HG02970 (cell line): ENCODE measurements at regions not wholly inside any gene's neighbourhood (a gene's known extent, or its start where the extent isn't known, plus 50 kb on each side); places are given as distances from the start of the nearest gene placed in this dataset.

Experiments used
- ATAC-seq: cut with Tn5 transposase; IDR thresholded peaks from one replicate; pipeline ENCODE4 v1.9.1; 2021; ENCODE audit warnings: mild to moderate bottlenecking, moderate library complexity, moderate number of reproducible peaks; ENCODE audit not compliant: unreplicated experiment, low FRiP score

DNA sequence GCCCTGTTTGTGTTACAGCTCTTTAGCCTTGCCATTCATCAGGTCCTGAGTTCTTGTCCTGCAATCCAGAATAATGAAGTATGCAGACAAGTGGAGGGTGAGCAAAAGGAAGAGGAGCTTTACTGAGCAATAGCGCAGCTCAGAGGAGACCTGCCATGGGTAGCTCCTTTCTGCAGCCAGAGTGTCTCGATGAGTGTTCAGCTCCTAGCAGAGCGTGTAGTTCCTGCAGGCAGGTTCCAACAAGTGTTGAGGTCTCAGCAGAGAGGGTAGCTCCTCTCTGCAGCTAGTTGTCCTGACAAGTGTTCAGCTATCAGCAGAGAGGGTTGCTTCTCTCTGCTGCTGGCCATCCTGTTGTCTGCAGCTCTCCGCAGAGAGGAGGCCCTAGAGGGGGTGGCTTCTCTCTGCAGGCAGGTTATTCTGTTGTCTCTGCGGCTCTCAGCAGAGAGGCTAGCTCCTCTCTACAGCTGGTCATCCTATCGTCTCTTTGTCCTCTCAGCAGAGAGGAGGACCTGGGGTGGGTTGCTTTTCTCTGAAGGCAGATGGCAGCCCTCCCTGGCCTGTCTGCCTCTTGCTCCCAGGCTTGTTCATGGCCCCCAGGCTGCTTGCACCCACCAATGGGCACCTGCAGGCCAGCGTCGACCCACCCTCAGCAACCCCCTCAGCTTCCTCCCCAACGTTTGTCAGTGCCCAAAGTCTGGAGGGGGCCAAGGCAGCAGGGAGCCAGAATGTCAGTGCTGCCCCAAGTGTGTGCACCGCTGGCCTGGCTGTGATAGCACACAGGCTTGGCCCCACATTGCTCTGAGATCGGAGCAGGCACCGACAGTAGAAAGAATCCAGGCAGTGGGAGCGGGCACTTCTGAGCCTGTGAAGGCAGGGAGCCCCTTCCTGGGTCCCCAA, 112.5 kb upstream of the RUNX3 start:
- ATAC-seq, result no peak

DNA sequence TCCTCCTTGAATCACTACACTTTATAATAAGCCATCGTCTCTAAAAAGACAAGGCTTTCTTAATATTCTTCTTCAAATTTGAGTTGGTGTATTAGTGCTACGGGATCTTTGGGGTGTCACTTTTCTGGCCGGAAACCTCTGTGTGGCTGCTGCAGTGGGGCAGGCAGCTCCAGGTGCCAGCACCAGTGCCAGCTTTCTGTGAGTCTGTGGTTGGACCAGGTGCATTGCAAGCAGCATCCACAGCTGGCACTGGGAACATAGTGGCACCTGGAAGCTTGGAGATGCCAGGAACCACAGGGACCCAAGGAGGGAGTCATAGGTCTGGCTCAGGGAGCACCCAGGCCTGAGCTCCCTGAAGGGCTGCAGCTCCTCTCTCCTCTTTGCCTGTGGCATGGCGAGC, 111.8 kb upstream of the RUNX3 start:
- no peak for ATAC-seq

DNA sequence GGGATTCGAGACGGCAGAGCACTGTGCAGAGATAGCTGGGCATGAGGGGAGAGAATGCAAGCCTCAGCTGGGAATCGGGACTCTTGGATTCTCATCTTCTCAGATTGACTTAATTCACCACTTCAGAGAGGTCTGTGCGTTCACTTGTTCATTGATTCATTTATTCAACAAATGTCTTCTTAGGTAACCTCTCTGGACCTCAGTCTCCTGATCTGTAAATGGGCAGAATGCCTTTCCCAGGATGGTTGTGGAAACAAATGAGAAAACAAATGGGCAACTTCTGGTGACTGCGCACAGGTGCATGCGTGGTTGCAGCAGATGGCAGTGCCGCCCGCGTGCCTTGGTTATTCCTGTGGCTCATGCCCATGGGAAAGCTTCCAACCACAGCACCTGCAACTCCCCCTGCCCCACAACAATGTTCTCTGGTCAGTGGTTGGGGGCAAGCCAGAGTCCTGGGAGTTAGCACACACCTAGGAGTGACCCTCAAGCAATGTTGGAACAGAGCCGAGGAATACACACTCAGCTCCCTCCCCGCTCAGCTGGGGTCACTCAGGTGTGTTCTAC, 110.1 kb upstream of the RUNX3 start:
- ATAC-seq, result no peak

DNA sequence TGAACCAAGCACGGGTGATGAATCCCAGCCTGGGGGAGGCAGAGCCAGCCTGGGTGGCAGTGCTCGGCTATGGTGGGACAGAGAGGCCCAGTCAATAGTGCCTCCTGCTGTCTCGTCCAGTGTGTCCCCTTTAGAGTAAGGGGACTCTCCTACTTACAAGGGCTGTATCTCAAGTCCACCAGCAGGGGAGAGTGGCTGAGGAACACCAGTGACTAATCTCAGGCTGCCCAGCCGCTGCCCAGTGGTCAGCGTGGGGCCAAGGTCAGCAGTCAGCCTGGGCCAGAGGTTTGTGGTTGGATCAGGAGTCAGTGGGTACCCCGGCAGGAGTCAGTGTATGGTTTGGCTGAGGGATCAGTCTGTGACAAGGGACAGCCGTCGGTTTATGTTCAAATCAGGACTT, 109.2 kb upstream of the RUNX3 start:
- no peak for ATAC-seq

DNA sequence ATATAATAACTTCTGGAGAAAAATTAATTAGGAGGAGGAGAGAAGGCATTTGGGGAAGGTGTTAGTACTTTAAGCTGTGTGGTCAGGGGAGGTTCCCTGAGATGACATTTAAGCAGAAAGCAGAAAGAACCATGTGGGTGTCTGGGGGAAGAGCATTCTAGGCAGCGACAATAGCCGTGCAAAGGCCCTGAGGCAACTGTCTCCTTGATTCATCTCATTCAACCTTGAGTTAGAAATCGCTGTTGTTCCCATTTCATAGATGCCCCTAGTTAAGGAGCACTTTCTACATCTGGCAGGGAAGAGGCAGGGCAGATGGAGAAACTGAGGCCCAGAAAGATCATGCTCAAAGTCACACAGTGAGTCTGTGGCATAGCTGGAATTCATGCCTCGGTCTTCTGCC, 108.6 kb upstream of the RUNX3 start:
- no peak for ATAC-seq

DNA sequence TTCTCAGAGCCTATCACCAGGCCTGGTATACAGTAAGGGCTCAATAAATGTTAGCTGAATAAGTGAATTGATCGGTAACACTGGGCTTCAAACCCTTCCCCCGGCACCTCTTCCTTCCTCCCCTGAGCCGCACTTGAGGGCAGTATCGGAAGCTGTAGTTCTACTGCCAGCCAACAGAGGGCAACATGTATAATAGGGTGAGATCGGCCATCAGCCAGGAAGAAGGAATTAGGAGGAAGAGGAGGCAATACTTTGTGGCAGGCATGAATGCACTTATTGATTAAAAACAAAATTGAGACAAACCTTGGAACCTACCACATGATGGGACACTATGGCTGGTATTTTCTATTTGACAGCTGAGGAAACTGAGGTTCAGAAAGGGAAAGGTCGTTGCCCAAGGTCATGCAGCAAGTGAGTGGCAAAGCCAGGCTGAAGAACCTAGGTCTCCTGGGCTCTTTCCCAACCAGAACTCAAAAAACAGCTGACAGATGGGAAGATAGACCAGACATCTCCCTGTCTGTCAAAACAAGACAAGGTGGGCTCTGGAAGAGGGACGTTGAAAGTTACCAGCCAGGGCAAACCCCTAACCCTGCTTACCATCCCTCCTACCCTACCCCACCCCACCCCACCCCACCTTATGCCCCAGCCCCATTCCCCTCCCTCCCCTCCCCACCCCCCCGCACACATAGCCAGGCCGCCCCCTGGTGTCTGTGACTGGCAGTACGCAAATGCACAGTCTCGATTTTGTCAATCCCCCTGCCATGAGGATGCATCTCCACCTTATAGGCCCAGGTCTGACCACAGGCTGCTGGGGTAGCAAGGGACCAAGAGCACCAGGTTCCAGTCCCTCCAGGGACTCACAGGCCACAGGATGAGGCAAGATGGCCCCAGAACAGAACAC, 107.3 kb upstream of the RUNX3 start:
- ATAC-seq, result no peak

DNA sequence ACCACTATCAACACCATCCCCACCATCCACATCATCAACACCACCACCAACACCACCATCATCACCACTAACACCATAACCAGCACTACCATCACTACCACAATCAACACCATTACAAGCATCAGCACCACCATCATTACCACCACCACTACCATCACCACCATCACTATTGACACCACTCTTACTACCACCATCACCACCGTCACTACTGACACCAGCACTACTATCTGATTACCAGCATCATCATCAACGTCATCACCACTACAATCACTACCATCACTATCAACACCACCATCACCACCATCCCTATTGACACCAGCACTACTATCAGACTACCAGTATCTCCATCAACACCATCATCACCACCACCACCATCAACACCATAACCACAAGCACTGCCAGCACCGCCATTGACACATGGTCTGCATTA, 106.1 kb upstream of the RUNX3 start:
- ATAC-seq, result no peak

DNA sequence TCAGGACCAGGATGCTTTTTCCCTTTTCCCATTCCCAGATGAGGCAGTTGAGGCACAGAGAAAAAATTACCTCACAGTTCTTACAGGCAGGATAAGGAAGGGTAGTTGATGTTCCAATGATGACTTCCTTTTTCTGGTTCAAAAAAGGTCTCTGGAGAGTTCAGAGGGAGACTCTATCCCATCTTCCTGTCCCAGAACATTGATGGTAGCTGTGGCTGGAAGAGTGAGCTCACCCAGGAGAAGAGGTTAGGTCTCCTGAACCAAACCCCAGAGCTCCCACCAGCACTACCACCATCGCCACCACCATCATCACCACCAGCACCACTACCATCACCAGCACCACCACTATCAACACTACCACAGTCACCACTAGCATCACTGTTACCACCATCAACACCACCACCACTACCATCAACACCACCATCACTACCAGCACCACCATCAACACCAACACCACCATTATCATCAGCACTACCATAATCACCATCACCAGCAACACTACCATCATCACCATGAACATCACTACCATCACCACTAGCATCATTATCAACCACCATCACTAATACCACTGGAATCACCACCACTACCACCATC, 105.5 kb upstream of the RUNX3 start:
- ATAC-seq, result no peak

DNA sequence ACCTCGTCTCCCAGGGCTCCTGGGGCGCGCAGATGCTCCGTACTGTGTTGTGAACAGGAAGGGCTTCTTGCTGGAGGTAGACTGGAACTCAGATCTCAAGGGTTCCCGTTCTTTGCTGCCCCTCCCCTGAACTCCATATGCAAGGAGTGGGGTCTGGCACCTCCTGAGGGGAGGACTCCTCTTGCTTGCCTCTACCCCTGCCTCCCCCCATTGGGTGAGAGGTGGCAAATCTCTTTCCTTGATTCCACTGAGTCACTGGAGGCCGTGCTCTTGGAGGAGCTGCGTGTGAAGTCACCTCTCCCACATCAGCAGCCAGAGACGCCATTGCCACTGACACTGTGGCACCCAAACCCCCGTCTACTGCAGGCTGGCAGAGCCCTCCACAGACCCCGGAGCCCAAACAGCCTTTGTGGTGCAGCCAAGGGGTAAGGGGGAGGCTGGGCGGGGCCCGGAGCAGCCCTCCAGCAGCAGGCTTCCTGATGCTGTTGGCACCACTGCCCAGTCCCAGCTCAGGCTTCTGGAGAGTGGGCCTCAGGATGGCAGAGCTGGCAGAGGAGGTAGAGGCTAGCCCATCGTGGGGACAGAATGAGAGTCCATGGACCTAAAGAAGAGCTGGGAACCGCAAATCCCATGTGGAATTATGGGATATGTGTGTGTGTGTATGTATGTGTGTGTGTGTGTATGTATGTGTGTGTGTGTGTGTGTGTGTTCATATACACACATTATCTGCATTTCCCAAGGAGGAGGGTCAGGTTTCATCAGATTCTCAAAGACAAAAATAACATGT, 104.9 kb upstream of the RUNX3 start:
- no peak for ATAC-seq

DNA sequence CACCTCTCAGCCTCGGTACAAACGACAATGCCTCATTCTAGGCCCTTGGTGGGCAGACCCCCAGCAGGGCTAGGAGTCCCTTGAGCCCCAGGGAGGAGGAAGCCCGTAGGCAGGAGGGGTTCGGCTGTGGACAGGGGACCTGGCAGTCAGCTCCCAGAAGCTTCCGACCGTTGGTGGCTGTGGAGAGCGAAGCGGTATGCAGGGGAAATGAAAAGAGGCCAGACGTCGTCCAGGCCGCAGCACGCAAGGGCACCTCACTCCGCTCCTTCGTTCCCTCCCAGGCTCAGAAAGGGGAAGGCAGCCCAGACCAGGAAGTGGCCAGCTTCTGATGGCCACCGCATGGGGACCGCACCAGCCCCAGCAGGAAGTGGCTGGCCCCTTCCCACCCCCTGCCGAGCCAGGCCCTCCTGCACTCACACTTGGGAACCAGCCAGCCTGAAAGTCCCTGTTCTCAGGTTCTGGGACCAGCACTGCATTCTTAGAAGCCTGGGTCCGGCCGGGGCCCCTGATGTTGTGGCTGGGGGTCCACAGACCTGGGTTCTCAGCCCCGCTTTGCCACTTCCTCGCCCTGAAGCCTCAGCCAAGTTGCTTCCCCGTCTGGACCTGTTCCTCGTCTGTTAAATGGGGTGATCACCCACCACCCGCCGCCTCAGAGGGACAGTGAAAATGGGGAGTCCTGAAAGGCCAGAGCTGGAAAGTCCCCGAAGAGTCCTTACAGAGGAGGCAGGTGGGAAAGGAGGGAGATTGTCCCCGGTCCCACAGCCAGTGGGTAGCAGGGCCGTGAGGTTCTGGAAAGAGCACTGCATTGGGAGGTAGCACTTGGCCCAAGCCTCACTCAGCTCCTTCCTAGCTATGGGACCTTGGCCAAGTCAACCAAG, 104.0 kb upstream of the RUNX3 start:
- ATAC-seq, result no peak

DNA sequence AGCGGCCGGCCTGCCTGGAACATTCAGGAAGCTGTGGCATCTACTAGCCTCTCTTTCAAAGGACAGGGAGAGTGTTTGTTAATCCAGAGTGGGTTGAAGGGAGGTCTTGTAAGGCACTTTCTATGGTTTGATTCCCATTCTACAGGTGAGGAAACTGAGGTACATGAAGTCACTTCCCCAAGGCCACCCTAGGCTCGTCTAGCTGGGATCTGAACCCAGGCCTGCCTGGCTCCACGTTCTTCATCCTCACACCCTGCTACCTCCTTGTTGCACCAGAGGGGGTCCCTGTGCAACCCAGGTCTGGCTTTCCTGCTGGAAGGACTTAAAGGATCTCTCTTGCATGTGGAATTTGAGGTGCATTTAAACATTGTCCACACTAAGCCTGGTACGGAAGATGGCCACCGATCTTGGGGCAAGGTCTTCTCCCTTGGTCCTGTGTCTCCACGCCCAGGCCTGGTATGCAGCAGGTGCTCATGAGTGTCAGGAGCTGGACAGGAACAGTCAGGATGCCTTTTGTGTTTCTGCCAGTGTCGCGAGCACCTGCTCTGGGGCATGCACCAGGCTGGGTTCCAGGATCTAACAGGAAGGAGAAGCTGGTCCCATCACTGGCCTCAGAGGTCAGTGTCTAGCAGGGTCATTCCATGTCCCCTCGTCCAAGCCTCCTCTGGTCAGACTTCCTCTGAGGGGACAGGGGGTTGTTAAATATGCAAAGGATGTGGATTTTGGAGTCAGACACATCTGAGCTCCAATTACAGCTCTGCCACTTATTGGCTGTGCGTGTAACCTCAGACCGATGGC, 103.2 kb upstream of the RUNX3 start:
- ATAC-seq, result no peak

DNA sequence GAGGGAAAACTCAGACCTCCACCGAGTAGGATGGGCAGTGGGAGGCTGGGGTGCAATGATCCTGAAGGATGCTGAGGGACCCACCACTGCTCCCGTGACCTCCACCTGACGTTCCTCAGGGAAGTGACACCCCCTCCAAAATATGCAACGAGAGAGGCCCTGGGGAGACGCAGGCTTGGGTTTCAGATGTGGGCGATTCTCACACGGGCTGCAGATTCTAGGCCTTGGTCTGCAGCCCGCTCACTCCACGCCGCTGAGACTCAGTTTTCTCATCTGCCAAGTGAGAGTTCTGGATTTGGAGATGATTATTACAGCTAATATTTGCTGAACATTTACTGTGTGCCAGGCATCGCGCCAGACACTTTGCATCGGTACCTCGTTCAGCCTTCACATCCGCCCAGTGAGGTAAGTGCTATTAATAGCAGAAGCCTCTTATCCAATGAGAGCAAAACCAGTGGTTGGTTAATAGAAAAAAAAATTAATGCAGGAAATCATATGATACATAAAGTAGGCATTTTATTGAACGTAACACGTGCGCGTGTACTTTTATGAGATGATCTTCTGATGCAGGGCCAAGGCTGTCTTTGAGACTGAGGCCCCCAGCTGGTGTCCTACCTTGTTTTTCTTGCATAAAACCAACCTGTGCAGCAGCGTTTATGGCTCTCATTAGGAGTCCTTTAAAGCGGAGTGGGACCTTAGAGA, 102.0 kb upstream of the RUNX3 start:
- peak; percentile 33 for ATAC-seq

DNA sequence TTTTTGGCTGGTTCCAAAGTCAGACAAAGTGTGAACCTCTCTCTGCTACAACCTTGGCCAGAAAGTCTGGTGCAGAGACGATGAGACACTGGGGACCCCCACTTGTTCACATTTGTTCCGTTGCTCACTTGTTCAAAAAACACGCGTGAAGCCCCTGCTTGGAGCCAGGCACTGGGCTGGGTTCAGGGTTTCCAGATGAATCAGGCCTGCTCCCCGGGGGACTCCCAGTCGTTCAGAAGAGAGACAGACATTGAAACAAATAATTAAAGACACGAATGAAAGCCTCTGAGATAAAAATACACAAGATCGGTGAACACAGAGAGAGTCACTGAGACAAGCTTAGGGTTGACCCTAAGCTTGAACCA, 101.5 kb upstream of the RUNX3 start:
- peak; percentile 20 for ATAC-seq

DNA sequence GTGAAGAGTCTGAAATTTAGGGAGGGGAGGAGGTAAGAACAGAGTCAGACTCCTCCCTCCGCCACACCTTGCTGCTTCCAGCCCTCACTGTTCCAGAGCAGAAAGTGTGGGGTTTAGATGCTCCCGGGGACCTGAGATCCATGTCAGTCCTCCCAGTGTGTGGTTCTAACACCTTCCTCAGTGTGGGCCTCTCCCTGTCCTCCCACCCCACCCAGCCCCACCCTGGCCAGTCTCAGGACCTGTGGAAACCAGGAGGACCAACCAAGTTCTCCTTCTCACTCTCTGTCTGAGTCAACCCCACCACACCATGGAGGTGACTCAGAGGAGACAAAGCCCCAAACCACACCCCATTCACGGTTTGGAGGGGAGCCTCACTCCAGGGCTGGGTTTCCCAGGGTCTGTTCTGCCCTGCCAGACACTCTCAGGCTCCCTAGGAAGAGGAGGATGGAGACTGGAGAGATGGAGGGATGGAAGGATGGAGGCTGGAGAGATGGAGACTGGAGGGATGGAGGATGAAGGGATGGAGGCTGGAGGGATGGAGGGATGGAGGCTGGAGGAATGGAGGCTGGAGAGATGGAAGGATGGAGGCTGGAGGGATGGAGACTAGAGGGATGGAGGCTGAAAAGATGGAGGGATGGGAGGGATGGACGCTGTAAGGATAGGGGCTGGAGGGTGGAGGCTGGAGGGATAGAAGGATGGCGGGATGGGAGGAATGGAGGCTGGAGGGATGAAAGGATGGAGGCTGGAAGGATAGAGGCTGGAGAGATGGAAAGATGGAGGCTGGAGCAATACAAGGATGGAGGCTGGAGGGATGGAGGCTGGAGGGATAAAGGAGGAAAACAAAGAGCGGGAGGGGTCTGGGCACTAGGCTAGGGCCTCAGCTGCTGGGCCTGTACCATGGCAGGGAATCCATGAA, 100.9 kb upstream of the RUNX3 start:
- ATAC-seq, result peak; percentile 36

DNA sequence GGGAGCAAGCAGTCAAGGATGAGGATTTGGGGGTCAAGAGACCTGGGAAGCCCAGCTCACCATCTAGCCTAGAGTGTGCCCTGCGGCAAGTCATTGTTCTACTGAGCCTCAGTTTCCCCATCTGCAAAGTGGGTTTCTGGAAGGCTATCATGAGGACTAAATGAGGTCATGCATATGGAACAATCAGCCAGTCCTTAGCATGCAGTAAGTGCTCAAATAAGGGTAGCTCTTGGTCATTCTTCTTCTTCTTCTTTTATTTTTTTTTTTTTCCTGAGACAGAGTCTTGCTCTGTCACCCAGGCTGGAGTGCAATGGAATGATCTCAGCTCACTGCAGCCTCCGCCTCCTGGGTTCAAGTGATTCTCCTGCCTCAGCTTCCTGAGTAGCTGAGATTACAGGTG, 99.9 kb upstream of the RUNX3 start:
- no peak for ATAC-seq

DNA sequence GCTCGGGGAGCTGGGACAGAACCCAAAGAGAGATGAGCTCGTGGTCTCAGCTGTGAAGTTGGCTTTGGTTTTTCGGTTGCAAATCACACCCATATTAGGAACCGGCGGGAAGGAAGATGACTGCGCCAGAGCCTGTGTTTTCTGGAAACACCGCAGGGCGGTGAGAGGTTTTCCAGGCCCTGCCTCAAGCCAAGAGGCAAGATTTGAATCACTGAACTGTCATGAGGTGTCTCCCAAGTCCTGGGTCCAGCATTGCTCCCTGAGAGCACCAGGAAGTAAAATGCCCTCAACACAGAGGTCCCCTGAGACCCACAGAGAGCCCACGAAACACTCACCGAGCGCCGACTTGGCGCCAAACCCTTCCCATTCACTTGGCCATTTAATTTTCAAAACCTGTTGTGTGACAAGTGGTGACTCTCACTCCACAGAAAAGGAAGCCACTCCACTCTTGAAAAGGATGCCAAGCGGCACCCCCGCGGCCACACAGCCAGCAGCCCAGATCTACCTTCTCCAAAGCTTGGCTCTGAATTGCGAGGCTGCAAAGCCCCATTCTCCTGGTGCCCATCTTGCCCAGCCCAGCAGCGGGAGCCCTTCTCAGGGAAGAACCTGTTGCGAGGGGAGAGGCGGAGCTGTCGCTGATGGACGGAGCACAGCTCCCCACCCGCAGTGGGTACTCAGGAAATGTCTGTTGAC, 99.0 kb upstream of the RUNX3 start:
- no peak for ATAC-seq
